ENCODE measurements at regions not wholly inside any gene's neighbourhood (a gene's known extent, or its start where the extent isn't known, plus 50 kb on each side); places are given as distances from the start of the nearest gene placed in this dataset.

DNA sequence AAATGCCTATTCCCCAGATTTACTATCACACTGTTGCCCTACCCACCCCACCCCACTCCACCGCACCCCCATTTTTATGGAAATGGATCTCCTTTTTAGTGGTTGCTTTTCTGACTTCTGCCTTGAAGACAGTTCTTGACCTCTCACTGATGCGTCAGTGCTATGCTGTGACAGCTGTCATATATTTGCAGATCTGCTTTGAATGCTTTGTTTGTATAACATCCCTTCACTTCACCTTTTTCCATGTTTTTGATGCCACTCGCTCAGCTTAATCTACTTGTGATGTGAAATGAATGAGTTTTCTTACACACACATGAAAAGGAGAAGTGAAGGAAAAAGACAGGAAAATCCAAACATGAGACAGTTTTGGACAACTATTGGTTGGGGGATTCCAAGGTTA, 731.0 kb downstream of the SLITRK6 start:
- DNase-seq: no peak

DNA sequence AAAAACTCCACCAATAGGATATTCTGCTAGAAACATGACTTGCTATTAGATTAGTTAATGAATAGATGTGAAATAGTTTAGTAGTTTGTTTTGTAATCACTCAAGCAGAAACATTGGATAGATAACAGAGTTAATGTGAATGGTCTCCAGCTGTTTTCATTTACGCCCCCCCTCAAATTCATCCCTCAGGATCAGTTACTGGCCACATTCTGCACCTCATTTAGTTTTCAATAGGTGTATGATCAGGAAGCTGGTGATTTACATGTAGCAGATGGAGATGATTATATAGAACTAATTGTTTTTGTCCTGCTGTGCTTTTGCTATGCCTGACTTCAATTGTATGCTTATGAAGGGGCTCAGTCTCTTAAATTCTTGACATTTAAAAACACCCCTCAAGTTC, 759.0 kb downstream of the SLITRK6 start:
- DNase-seq: no peak

DNA sequence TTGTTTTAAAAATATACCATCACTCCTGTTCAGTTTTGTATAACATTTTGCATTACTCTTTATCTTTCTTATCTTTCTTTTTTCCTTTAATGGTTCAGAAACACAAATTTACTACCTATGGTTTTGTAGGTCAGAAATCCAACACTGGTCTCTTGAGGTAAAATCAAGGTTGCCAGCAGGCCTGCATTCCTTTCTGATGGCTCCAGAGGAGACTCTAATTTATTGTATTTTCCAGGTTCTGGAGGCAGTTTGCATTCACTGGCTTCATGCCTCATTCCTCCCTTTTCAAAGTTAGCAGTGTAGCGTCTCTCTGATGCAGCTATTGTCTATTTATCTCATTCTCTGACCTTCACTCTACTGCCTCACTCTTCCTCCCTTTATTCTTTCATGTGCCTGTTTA, 767.4 kb downstream of the SLITRK6 start:
- DNase-seq: no peak

DNA sequence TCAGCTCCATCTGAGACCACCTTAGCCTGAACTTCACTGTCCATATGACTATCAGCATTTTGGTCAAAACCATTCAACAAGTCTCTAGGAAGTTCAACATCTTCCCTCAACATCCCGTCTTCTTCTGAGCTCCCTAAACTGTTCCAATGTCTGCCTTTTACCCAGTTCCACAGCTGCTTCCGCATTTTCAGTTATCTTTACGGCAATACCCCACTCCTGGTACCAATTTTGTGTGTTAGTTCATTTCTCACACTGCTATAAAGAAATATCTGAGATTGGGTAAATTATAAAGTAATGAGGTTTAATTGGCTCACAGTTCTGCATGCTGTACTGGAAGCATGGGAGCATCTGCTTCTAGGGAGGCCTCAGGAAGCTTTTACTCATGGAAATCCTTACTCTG, 771.2 kb downstream of the SLITRK6 start:
- no peak for DNase-seq

DNA sequence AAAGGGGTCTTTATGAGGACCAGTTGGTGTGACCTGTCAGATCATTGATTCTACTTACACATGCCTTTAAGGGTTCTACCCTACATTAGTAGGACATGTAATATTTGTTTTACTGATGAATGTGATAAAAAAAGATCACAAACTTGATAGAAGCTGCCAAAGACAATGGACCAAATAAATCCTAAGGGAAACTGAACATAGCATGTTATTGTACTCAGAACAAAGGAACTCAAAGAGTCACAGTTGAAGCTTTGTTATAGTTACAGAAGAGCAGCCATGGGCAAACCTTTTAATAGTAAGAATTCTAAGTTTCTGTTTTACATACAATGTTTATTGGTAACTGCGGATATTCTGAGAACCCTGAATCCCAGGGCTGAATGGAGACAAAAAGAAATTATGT, 780.1 kb downstream of the SLITRK6 start:
- no peak for DNase-seq

GRCh38 chr13:85013006-85013405, 786.2 kb downstream of the SLITRK6 start:
- DNase-seq: no peak

- no peak for DNase-seq
Measured at GRCh38 chr13:85009447-85009846, 789.8 kb downstream of the SLITRK6 start.

DNA sequence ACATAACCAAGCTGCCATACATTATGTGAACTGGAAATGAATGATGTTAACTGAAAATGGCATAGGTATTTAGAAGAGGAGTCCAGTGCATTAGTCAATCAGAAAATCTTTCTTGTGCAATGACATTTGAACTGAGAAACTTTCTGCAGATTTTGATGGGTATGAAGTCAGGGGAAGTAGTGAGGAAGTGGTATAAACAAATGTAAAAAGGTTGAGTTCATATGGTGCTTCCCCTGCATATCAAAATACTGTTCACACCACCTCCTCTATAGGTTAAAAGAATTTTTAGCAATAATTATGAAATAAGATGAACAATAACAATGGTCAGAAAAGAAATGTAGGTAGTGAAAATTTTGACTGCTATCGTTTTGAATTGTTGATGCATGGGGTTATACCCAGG, 800.0 kb downstream of the SLITRK6 start:
- DNase-seq: no peak

DNA sequence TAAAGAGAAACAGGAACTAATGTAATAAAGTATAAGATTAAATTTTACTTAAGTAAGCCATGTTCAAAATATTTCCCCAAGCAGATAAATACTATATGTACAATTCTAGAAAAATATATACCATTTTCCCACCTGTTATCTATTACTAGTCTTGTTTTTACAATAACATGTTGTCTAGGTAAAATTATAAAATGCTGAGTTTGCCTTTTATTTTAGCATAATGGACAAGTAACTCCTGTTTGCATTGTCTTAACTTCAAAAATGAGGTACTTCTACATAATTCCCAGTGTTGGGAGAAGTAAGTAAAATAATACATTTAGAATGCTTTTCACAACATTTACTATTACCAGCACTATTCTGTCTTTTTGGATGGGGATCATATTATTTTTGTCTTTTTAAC, 800.5 kb downstream of the SLITRK6 start:
- no peak for DNase-seq

DNA sequence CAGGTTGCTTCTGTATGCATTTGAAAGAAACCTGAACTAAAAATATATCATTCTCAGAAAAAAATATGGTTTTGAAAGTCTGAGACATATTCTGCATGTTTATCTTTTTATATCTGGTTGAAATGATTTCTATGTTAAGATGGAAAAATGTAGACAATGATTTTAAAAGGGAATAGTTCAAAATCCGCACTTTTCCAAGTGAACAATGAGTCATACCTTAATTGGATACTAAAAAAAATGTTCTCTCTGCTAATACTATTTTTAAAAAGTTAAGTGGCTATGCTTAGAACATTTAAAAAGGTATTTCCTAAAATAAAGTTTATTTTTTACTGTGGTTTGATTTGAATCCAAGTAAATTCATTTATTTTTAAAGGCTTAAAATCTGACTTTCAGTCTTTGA, 801.4 kb downstream of the SLITRK6 start:
- DNase-seq: no peak

DNA sequence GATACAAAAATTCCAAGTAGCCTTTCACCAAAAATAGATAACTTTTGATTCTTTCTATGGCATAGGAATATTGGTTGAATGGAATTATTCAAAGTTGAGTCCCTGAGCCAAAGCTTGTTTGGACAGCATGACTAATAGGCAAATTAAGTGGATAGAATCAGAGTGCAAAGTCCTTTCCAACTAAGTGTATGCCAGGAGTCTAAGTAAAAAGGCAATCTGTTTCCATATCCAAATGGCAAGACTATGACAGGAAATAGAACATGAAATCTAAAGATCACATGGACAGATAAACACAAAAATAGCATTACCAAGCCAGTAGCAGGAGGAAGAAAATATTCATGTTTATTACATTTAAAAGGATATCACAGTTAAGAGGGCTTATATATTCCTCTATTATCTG, 804.6 kb downstream of the SLITRK6 start:
- no peak for DNase-seq

DNA sequence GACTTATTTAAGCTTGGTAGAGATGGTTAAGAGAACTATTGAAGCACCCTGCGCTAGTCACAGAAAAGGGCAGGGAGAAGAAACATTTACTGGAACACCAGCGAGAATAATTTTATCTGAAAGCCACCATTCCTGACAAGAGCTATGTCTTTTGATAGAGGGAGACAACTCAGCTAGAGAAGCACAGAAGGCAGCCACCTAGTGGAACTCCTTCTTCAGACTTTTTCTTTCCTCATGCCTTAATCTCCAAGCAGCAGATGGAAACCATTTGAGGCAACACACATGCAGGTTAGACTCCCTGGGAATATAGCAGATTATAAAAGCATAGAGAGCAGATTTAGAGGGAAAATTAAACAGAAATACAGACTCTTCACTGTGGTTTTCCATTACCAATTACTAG, 813.4 kb downstream of the SLITRK6 start:
- no peak for DNase-seq

- no peak for DNase-seq
Measured at GRCh38 chr13:84983321-84983720, 815.9 kb downstream of the SLITRK6 start.

- DNase-seq: no peak
Measured at GRCh38 chr13:84980571-84980970, 818.6 kb downstream of the SLITRK6 start.

DNA sequence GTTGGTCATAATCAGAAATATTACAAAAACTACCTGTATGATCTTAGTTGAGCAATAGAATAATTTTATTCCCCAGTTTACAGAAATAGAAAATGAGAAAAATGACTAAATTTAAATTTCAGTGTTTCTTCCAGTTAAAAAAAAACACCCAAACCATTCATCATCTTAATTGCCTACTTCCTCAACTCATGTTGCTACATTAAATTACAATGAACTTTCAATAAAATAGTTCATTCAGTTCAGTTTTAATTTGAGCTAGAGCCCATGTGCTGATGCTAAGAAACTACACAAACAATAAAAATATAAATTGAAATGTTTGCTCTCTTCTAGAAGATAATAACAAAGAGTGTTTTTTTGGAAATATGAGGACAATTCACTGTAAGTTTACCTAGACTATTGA, 820.4 kb downstream of the SLITRK6 start:
- DNase-seq: no peak

DNA sequence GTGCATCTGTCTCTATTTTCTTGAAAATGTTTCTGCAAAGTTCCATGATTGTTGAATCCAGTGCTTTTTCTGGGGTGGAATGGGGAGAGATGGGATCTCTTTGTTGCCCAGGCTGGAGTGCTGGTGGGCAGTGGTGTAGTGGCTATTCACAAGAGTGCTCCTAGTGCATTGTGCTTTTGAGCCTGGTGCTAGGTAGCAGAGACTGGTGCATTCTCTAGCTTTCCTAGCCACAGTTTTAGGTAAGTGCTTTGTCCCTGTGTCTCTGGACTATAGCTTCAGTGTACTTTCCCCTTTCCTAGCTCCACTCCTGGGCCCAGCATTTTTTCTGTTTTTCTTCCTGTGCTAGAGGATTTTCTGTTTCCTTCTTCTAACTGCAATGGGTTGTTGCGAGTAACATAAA, 825.6 kb downstream of the SLITRK6 start:
- DNase-seq: no peak

- no peak for DNase-seq
Measured at GRCh38 chr13:84972907-84973306, 826.3 kb downstream of the SLITRK6 start.

GRCh38 chr13:84962849-84963248, 836.4 kb downstream of the SLITRK6 start:
- DNase-seq: no peak

GRCh38 chr13:84962141-84962750, 837.0 kb downstream of the SLITRK6 start:
- DNase-seq: no peak

- no peak for DNase-seq
Measured at GRCh38 chr13:84961023-84961422, 838.2 kb downstream of the SLITRK6 start.

DNA sequence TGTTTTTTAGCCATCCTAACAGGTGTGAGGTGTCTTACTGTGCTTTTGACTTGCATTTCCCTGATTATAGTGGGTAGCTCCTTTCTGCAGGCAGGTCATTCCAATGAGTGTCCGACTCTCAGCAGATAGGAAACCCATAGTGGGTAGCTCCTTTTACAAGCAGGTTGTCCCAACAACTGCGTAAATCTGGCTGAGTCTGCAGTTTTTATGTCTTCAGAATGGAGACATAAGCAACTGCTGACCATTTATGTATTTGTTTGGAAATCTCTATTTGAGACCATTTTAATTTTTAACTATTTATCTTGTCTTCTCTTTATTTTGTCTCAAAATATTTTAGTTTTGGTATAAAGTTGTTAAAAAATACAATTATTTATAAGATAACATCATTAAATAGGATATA, 839.4 kb downstream of the SLITRK6 start:
- no peak for DNase-seq

DNA sequence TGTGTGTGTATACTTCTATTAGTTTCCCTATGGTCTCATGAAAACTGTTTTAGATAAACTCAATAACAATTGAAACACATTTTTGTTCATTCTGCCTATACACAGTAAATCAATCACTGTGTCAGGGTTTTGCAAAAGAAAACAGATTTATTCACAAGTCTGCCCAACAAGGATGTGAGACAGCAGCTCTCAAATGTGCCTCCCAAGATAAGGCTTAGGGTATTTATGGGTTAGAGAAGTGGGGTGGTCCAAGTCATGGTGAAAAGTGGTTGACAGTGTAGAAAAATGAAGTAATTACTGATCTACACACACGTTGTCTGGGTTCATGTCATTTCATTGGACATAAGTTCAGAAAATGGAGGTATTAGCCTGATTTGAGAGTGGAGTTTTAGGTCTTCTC, 844.6 kb downstream of the SLITRK6 start:
- no peak for DNase-seq

GRCh38 chr13:84951128-84951527, 848.1 kb downstream of the SLITRK6 start:
- DNase-seq: no peak

- no peak for DNase-seq
Measured at GRCh38 chr13:84946192-84946591, 853.0 kb downstream of the SLITRK6 start.

GRCh38 chr13:84940798-84941197, 858.4 kb downstream of the SLITRK6 start:
- DNase-seq: no peak

DNA sequence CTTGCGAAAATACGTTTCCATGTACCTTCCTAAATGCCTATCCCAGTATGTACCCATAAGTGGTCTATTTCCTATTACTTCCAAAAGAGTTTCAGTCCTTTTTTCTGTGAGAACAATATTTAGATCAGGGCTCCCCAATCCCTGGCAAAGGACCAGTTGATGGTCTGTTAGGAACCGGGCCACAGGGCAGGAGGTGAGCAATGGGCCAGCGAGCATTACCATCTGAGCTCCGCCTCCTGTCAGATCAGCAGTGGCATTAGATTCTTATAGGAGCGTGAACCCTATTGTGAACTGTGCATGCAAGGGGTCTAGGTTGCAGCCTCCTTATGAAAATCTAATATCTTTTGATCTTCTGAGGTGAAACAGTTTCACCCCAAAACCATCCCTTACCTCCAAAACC, 859.1 kb downstream of the SLITRK6 start:
- DNase-seq: no peak
